K562 (cell line): ENCODE measurements at regions not wholly inside any gene's neighbourhood (a gene's known extent, or its start where the extent isn't known, plus 50 kb on each side); places are given as distances from the start of the nearest gene placed in this dataset.
A peak's percentile ranks its signal among the peaks of the same experiment; 100 is the strongest.

Experiments
- ATAC-seq: fragments of 200-7000 bp; cut with Tn5 transposase; 3 replicates; pipeline ENCODE4 v1.9.1; 2020; ENCODE audit warnings: moderate library complexity
- BruUV-seq: library from RNA; stranded (reverse); fragments of 400-500 nt; replicated peaks from 2 replicates; lab custom pipeline; 2021; lab: Mats Ljungman, UMichigan
- CTCF ChIA-PET: fragments of 300-600 bp; formaldehyde crosslinking; extraction: SDS; loops from one replicate; lab custom pipeline; 2021; ENCODE audit warnings: low intra/inter-chr PET ratio; lab: Yijun Ruan, JAX
- POLR2A ChIA-PET: fragments of 300-600, 350-650 bp; sonication (Branson Sonifier 250); formaldehyde crosslinking; extraction: SDS; loops from one replicate; lab custom pipeline; 2021; ENCODE audit warnings: antibody characterized with exemption, inconsistent platforms; lab: Yijun Ruan, JAX
- DNase-seq, 4 experiments: peaks; one replicate each; pipeline versions ENCODE4 v3.0.0 to v3.0.0-alpha.2; 2011 to 2018; ENCODE audit warnings: low spot score in 3 of 4, mixed read lengths in 3 of 4; ENCODE audit errors: extremely low read depth in 1 of 4
- FAIRE-seq: peaks from 2 replicates; lab custom pipeline; 2011; peaks lifted over from hg19 to GRCh38; lab: Jason Lieb, UNC
- H2AFZ ChIP-seq: 2 replicates; pipeline ENCODE4 v1.6.0; 2011; ENCODE audit warnings: low read depth, low read length, control low read depth, inconsistent platforms
- H3K27ac ChIP-seq: fragments of 200-600 bp; 3 replicates; pipeline ENCODE4 v1.8.0; 2011; ENCODE audit warnings: low read depth, mild to moderate bottlenecking, control low read depth, inconsistent platforms, low read length, moderate library complexity, mixed read lengths; ENCODE audit errors: extremely low read depth
- H3K27me3 ChIP-seq, 2 experiments: fragments of 300-600 bp in 1 of 2; 2 replicates in 1 of 2; 3 replicates in 1 of 2; pipeline versions ENCODE4 v1.6.0 to v1.8.0; 2011; ENCODE audit warnings: inconsistent platforms in 2 of 2, low read length in 2 of 2, mild to moderate bottlenecking in 1 of 2, mixed read lengths in 1 of 2, moderate library complexity in 1 of 2; ENCODE audit not compliant: control insufficient read depth in 2 of 2, insufficient read depth in 2 of 2
- H3K36me3 ChIP-seq: fragments of 300-600 bp; 3 replicates; pipeline ENCODE4 v1.8.0; 2011; ENCODE audit warnings: mild to moderate bottlenecking, low read length, inconsistent platforms; ENCODE audit not compliant: control insufficient read depth, insufficient read depth
- H3K4me1 ChIP-seq, 2 experiments: fragments of 200-600 bp in 1 of 2; replicated peaks in 1 of 2; 2 replicates in 1 of 2; 3 replicates in 1 of 2; pipeline versions ENCODE4 v1.5.1 to v1.8.0; 2011; ENCODE audit warnings: inconsistent platforms in 2 of 2, low read length in 2 of 2, mild to moderate bottlenecking in 1 of 2, mixed read lengths in 1 of 2, moderate library complexity in 1 of 2; ENCODE audit not compliant: control insufficient read depth in 2 of 2, insufficient read depth in 2 of 2
- H3K4me2 ChIP-seq: 2 replicates; pipeline ENCODE4 v1.6.1; 2011; ENCODE audit warnings: low read length, control low read depth, inconsistent platforms, mixed read lengths; ENCODE audit not compliant: insufficient read depth
- H3K4me3 ChIP-seq: fragments of 200-600 bp; sonication (generic), shearing (Covaris generic); 2 replicates; pipeline ENCODE4 v1.5.1; 2016; ENCODE audit warnings: control low read depth, inconsistent platforms
- H3K79me2 ChIP-seq: fragments of 200-600 bp; 3 replicates; pipeline ENCODE4 v1.8.0; 2011; ENCODE audit warnings: low read length, inconsistent platforms; ENCODE audit not compliant: control insufficient read depth, insufficient read depth
- H3K9ac ChIP-seq, 2 experiments: 2 replicates each; pipeline versions ENCODE4 v1.6.0 to v1.6.1; 2011; ENCODE audit warnings: low read depth in 2 of 2, low read length in 2 of 2, control low read depth in 1 of 2, inconsistent platforms in 1 of 2, mild to moderate bottlenecking in 1 of 2, mixed read lengths in 1 of 2; ENCODE audit not compliant: insufficient read depth in 1 of 2
- H3K9me1 ChIP-seq: one replicate; pipeline ENCODE4 v1.6.0; 2011; ENCODE audit warnings: inconsistent platforms, mild to moderate bottlenecking, low read length, moderate library complexity; ENCODE audit not compliant: control insufficient read depth, insufficient read depth
- H3K9me3 ChIP-seq: replicated peaks from 2 replicates; pipeline ENCODE4 v1.5.1; 2011; ENCODE audit warnings: low read depth, low read length, inconsistent platforms; ENCODE audit not compliant: control insufficient read depth, insufficient read depth
- H4K20me1 ChIP-seq: replicated peaks from 2 replicates; pipeline ENCODE4 v1.6.1; 2011; ENCODE audit warnings: low read length, inconsistent platforms, mixed read lengths; ENCODE audit not compliant: control insufficient read depth, insufficient read depth
- ATF1 ChIP-seq, 2 experiments: fragments of 450-650 bp in 1 of 2; IDR thresholded peaks; 2 replicates each; pipeline ENCODE4 v1.6.1; 2016; ENCODE audit warnings: missing compliant biosample characterization in 1 of 2, missing genetic modification characterization in 1 of 2
- CSDE1 ChIP-seq, 2 experiments: fragments of 450-650 bp; IDR thresholded peaks; 2 replicates each; pipeline ENCODE4 v1.6.1; 2016; ENCODE audit warnings: mild to moderate bottlenecking in 1 of 2
- E2F3 ChIP-seq: fragments of 250-450 bp; sonication (Bioruptor Pico); IDR thresholded peaks from 2 replicates; pipeline ENCODE4 v1.4.0; 2020; ENCODE audit warnings: mild to moderate bottlenecking
- GTF2F1 ChIP-seq: IDR thresholded peaks from 2 replicates; pipeline ENCODE4 v1.6.1; 2011; ENCODE audit warnings: low read depth, low read length, improper control_type of control experiment
- ILF3 ChIP-seq: fragments of 450-650 bp; IDR thresholded peaks from 2 replicates; pipeline ENCODE4 v1.6.1; 2018; ENCODE audit warnings: antibody characterized with exemption, mild to moderate bottlenecking, moderate library complexity, borderline replicate concordance
- MEF2D ChIP-seq: conservative IDR thresholded peaks from 2 replicates; pipeline ENCODE4 v1.6.1; 2016; ENCODE audit warnings: low read depth, missing genetic modification characterization, missing compliant biosample characterization
- MEIS2 ChIP-seq: fragments of 450-650 bp; IDR thresholded peaks from 2 replicates; pipeline ENCODE4 v1.6.1; 2014; ENCODE audit warnings: mild to moderate bottlenecking; ENCODE audit not compliant: partially characterized antibody
- NR2F6 ChIP-seq: fragments of 450-650 bp; formaldehyde crosslinking; IDR thresholded peaks from 2 replicates; pipeline ENCODE4 v1.4.0; 2020; ENCODE audit warnings: mild to moderate bottlenecking
- POLR2AphosphoS5 ChIP-seq: IDR thresholded peaks from 2 replicates; pipeline ENCODE4 v1.6.1; 2011; ENCODE audit warnings: mild to moderate bottlenecking, low read depth, low read length, moderate library complexity; ENCODE audit not compliant: control insufficient read depth, insufficient read depth
- RREB1 ChIP-seq: fragments of 250-450 bp; sonication (Bioruptor Pico); IDR thresholded peaks from 2 replicates; pipeline ENCODE4 v1.4.0; 2020
- WGBS: fragments of 100-300 bp; shearing (Covaris generic); methylation state at CpG from one replicate; pipeline ENCODE4 v1.1.6; 2016; ENCODE audit warnings: low coverage, mixed read lengths; ENCODE audit not compliant: insufficient coverage; ENCODE audit errors: missing lambda C conversion rate; 5-methylcytosine and 5-hydroxymethylcytosine counted together
- in situ Hi-C: fragments of 300-500 bp; cut with MboI; formaldehyde crosslinking; loops from 4 replicates; pipeline ENCODE4 v1.15.0; 2018; ENCODE audit warnings: inconsistent platforms, mixed read lengths
- intact Hi-C: fragments of 100-400 bp; cut with micrococcal nuclease; formaldehyde crosslinking; loops from 2 replicates; pipeline ENCODE4 v1.14.2; 2022

- DNase-seq (peak in 1 of 4 experiments; percentile 22), FAIRE-seq (no peak), ATAC-seq (no peak; the same call in 2 of the 3 replicates)
- TF ChIP-seq ATF1 (CRISPR knock-in tag; IDR thresholded peaks at IDR 0.05) (no peak), ATF1 (tag; IDR thresholded peaks at IDR 0.05) (0 out of 2 replicates have a peak, but pooled peaks have one; percentile 10), CSDE1 (IDR thresholded peaks at IDR 0.05) (no peak), MEIS2 (peak; percentile 12), RREB1 (CRISPR knock-in tag) (no peak), NR2F6 (CRISPR knock-in tag) (no peak), ILF3 (no peak), MEF2D (tag) (0 out of 2 replicates have a peak, but pooled peaks have one; percentile 26), GTF2F1 (no peak), E2F3 (CRISPR knock-in tag) (no peak), POLR2AphosphoS5 (no peak)
- Histone ChIP-seq H3K4me2 (no peak overlapping the region), H3K4me1 (no peaks in the 10 kb centered on the region; a peak in 2 of 5 replicates), H4K20me1 (no peaks in the 10 kb centered on the region), H3K79me2 (no peaks in the 10 kb centered on the region), H3K9me1 (no peaks in the 10 kb centered on the region), H3K27ac (no peak overlapping the region), H3K9me3 (no peaks in the 10 kb centered on the region), H2AFZ (peak overlapping the region; percentile 22), H3K36me3 (no peaks in the 10 kb centered on the region), H3K9ac (peak overlapping the region in 1 of 2 experiments; percentile 10; a peak in 1 of 4 replicates), H3K4me3 (no peak overlapping the region), H3K27me3 (no peaks in the 10 kb centered on the region)
- ChIA-PET POLR2A (interaction anchor here (0.6 to 1.4 kb wide), 6 partner anchors 10 to 266 kb away, joined by 3 to 6 read pairs (median 4); no protein-coding TSS in a partner anchor), CTCF (no interaction called here)
- in situ Hi-C loops (no loop called here), intact Hi-C loops (no loop called here)
- BruUV-seq: no TSS peak
- WGBS: 5% methylated on average over 14 of the region's 14 CpGs
Observed at GRCh38 chr6:10163203-10163962, 251.5 kb downstream of the TFAP2A start.
